ENCODE measurements at regions not wholly inside any gene's neighbourhood (a gene's known extent, or its start where the extent isn't known, plus 50 kb on each side); places are given as distances from the start of the nearest gene placed in this dataset.

DNA sequence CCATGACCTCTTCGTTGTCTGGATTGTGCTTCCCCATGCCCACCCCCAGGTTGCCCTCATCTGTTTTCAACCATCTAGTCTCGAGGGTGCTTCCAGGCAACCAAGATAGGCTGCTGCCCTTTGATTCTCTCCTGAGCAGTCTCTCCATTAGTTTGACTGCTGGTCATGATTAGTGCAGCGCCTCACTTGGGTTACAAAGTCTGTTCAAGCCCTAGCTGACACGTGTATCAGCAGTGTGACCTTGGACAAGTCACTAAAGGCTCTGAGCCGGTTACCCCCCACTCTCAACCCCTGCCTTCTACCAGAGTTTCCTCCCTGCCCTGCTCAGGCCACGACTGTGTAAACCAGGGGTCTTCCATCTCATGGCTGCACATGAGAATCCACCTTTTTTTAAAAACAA, 185.3 kb upstream of the PWP1 start:
- TF ChIP-seq CTCF (IDR thresholded peaks at IDR 0.05; ENCODE audit: insufficient read depth, low read depth, low read length): no peak
- H3K4me3 ChIP-seq (ENCODE audit: low read depth, low read length): no peak overlapping the region
- no peak for DNase-seq (ENCODE audit: low read depth)

- DNase-seq (ENCODE audit: low read depth): no peak
- H3K4me3 ChIP-seq (ENCODE audit: low read depth, low read length): no peak overlapping the region
- TF ChIP-seq CTCF (IDR thresholded peaks at IDR 0.05; ENCODE audit: insufficient read depth, low read depth, low read length): no peak
Observed at GRCh38 chr12:107501681-107502080, 183.9 kb upstream of the PWP1 start.

DNA sequence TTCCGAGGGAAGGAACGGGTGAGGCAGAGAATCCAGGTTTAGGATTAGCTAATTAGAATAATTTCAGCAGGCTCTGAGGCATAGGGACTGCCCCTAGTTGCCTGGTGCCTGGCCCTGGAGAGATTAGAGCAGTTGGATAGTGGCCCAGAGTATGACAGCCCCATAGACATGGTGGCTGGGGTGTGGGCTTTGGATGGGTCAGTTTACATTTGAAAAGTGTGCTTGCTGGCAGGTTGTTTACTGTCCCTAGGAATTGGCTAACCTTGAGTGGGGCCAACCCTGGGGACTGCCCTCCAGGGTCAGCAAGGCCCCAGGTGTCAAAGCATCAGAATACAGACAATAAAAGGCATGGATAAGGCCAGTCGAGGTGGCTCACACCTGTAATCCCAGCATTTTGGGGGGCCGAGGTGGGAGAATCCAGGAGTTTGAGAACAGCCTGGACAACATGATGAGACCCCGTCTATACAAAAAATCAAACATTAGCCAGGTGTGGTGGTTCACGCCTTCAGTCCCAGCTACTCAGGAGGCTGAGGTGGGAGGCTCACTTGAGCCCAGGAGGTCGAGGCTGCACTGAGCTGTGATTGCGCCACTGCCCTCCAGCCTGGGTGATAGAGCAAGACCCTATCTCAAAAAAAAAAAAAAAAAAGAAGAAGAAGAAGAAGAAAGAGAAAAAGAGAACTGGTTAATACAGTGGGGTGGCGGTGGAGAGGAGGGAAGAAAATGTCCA, 182.3 kb upstream of the PWP1 start:
- no peak for DNase-seq (ENCODE audit: low read depth)
- TF ChIP-seq CTCF (IDR thresholded peaks at IDR 0.05; ENCODE audit: insufficient read depth, low read depth, low read length): no peak
- H3K4me3 ChIP-seq (ENCODE audit: low read depth, low read length): no peak overlapping the region

- TF ChIP-seq CTCF (IDR thresholded peaks at IDR 0.05; ENCODE audit: insufficient read depth, low read depth, low read length): no peak
- no peak overlapping the region for H3K4me3 ChIP-seq (ENCODE audit: low read depth, low read length)
- no peak for DNase-seq (ENCODE audit: low read depth)
Observed at GRCh38 chr12:107503887-107504885, 181.4 kb upstream of the PWP1 start.

- no peak for DNase-seq (ENCODE audit: low read depth)
- no peak overlapping the region for H3K4me3 ChIP-seq (ENCODE audit: low read depth, low read length)
- no peak for TF ChIP-seq CTCF (IDR thresholded peaks at IDR 0.05; ENCODE audit: insufficient read depth, low read depth, low read length)
Observed at GRCh38 chr12:107509421-107509820, 176.2 kb upstream of the PWP1 start.

- H3K4me3 ChIP-seq (ENCODE audit: low read depth, low read length): no peak overlapping the region
- no peak for TF ChIP-seq CTCF (IDR thresholded peaks at IDR 0.05; ENCODE audit: insufficient read depth, low read depth, low read length)
- no peak for DNase-seq (ENCODE audit: low read depth)
Observed at GRCh38 chr12:107510211-107510610, 175.4 kb upstream of the PWP1 start.

All from fibroblast of villous mesenchyme (primary cell).